ENCODE measurements at regions not wholly inside any gene's neighbourhood (a gene's known extent, or its start where the extent isn't known, plus 50 kb on each side); places are given as distances from the start of the nearest gene placed in this dataset.

- H2AFZ ChIP-seq (ENCODE audit: low read length): no peak overlapping the region
Measured at GRCh38 chr11:80388536-80388935, 947.7 kb upstream of the TENM4 start.

More at GRCh38 chr11:80388536-80388935, 947.7 kb upstream of the TENM4 start:
- no peak overlapping the region for H3K9ac ChIP-seq (ENCODE audit: extremely low read depth, insufficient read length, low read length)
- no peak overlapping the region for H3K27ac ChIP-seq (ENCODE audit: insufficient read length, low read depth, low read length)
- H3K36me3 Mint-ChIP-seq (ENCODE audit: insufficient read depth in 1 of 3, low read depth in 3 of 3): no peaks in the 10 kb centered on the region
- H3K9me3 ChIP-seq (ENCODE audit: control insufficient read depth, low read depth, low read length): no peaks in the 10 kb centered on the region
- no peak for DNase-seq
- H4K8ac ChIP-seq (replicated peaks; ENCODE audit: insufficient read length, low read depth, low read length): no peak overlapping the region
- H3K18ac ChIP-seq (ENCODE audit: insufficient read length, low read depth, low read length): no peak overlapping the region
- no peak overlapping the region for H3K4me3 Mint-ChIP-seq
- H2BK20ac ChIP-seq (ENCODE audit: low read depth, low read length, poor library complexity, severe bottlenecking): no peak overlapping the region
- H4K20me1 ChIP-seq (ENCODE audit: control insufficient read depth, insufficient read depth, insufficient read length): no peaks in the 10 kb centered on the region
- H3K4me1 ChIP-seq (ENCODE audit: insufficient read depth, low read length): no peaks in the 10 kb centered on the region
- H3K4me1 Mint-ChIP-seq: peaks cover 24 to 27% of the 10 kb centered on the region in 2 experiments
- H2BK5ac ChIP-seq (ENCODE audit: insufficient read length, low read length): no peak overlapping the region
- WGBS (ENCODE audit: extremely low coverage, insufficient read length, low lambda C conversion rate): no CpG with 5 or more reads among the region's 4 CpGs
- H3K27ac Mint-ChIP-seq: no peak overlapping the region
- H3K56ac ChIP-seq (ENCODE audit: insufficient read length, low read depth, low read length): no peak overlapping the region
- no peak overlapping the region for H3K4me2 ChIP-seq (ENCODE audit: insufficient read depth, insufficient read length, low read length)
- no peak overlapping the region for H4K5ac ChIP-seq (ENCODE audit: insufficient read length, low read depth, low read length)
- no peak overlapping the region for H3K14ac ChIP-seq (ENCODE audit: insufficient read depth, low read length)
- H3K27me3 ChIP-seq (ENCODE audit: insufficient read depth, low read length): no peaks in the 10 kb centered on the region
- H2BK120ac ChIP-seq (ENCODE audit: low read depth, low read length, poor library complexity, severe bottlenecking): no peak overlapping the region
- no peak overlapping the region for H2AK5ac ChIP-seq (ENCODE audit: insufficient read length, low read length)
- no peaks in the 10 kb centered on the region for H3K23me2 ChIP-seq (ENCODE audit: insufficient read length, low read depth, low read length, poor library complexity, severe bottlenecking)
- no peak overlapping the region for H3K23ac ChIP-seq (ENCODE audit: insufficient read length, low read depth, low read length)
- H3T11ph ChIP-seq (ENCODE audit: low read length): no peak overlapping the region
- no peak overlapping the region for H2BK12ac ChIP-seq (ENCODE audit: insufficient read length, low read depth, low read length)
- no peak overlapping the region for H4K91ac ChIP-seq (ENCODE audit: insufficient read length, low read depth, low read length)
- no peak for TF ChIP-seq CTCF (conservative IDR thresholded peaks at IDR 0.05)
- H3K79me2 ChIP-seq (ENCODE audit: insufficient read depth, low read length): no peaks in the 10 kb centered on the region
- no peaks in the 10 kb centered on the region for H3K9me3 Mint-ChIP-seq
- no peaks in the 10 kb centered on the region for H3K27me3 Mint-ChIP-seq (ENCODE audit: low read depth)
- H3K79me1 ChIP-seq (ENCODE audit: insufficient read depth, low read depth, low read length, poor library complexity, severe bottlenecking): no peaks in the 10 kb centered on the region
- no peak overlapping the region for H2BK15ac ChIP-seq (ENCODE audit: low read depth, low read length)
- no peak overlapping the region for H3K4ac ChIP-seq (ENCODE audit: low read depth, low read length)

Measured in H9 (cell line).